NCI-H2227 treated with DMSO at 0.1 percent for 48 hours (cell line): ENCODE measurements at regions not wholly inside any gene's neighbourhood (a gene's known extent, or its start where the extent isn't known, plus 50 kb on each side); places are given as distances from the start of the nearest gene placed in this dataset.

ENCODE experiments used
- DNase-seq: peaks from one replicate; lab custom pipeline; 2025; lab: John Stamatoyannopoulos, UW

- no peak for DNase-seq
These were observed 209.9 kb upstream of the HCCS start for GRCh38 chrX:10901290-10901633.

GRCh38 chrX:10902001-10902400 lies 209.1 kb upstream of the HCCS start:
- DNase-seq, result no peak

DNA sequence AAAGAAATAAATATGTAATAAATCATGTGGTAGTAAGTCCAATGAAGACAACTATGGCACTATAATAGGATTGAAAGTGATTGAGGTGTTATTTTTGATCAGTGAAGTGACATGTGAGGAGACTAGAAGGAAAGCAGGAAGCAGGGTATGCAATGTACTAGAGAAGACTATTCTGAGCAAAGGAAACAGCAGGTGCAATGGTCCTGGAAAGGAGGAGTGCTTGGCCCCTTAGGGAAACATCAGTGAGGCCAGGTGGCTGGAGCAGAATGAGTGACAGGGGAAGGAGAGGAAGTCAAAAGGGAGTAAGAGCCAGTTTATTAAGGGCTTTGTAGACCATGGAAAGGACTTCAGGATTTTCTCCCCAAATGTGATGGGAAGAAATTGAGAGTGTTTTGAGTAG lies 207.6 kb upstream of the HCCS start:
- no peak for DNase-seq

DNA sequence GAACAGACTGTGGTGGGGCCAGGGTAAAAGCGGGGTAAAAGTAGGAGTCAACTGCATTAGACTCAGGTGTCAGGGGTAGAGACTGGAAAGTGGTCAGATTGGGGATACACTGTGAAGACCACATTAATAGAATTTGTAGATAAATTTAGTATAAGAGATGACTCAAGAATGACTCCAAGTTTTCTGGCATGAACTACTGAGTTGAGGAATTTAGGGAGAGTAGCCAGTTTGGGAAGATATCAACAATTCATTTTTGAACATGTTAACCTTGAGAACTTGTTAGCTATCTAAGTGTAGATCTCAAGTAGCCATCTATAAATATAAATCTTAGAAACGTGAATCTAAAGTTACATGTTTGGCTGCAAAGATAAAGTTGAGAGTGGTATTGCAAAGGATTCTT lies 206.9 kb upstream of the HCCS start:
- no peak for DNase-seq

DNA sequence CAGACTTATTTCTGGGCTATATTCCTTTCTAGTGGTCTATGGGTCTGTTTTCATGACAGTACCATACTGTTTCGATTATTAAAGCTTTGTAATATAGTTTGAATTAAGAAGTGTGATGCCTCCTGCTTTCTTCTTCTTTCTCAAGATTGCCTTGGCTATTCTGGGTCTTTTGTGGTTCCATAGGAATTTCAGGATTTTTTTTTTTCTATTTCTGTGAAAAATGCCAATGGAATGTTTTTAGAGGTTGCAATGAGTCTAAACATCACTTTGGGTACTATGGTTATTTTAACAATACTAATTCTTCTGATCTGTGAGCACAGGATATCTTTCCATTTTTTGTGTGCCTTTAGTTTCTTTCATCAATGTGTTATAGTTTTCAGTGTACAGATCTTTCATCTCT lies 204.3 kb upstream of the HCCS start:
- DNase-seq, result no peak

DNA sequence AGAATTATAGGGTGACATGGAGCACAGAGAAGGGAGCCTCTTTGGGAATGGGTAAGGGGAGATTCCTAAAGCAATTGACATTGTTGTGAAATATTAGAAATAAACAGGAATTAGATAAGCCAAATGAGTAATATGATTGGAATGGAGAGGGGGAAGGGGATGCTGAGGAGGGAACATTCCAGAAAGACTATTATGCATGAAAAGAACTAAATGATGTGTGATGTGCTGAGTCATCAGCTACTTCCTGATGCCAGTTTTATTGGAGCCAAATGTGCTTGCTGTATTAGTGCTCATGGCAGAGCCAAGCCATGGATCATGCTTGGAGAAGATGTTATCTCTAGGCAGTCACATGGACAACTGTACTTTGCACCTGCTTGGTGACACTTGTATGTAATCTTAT lies 189.0 kb upstream of the HCCS start:
- no peak for DNase-seq

GRCh38 chrX:10922835-10923234 lies 188.3 kb upstream of the HCCS start:
- DNase-seq, result no peak

GRCh38 chrX:10923466-10923865 lies 187.7 kb upstream of the HCCS start:
- DNase-seq, result no peak

- no peak for DNase-seq
These were observed 184.7 kb upstream of the HCCS start for GRCh38 chrX:10926404-10926803.

- no peak for DNase-seq
These were observed 184.2 kb upstream of the HCCS start for GRCh38 chrX:10926891-10927290.

- no peak for DNase-seq
These were observed 181.4 kb upstream of the HCCS start for GRCh38 chrX:10929747-10930146.

GRCh38 chrX:10930151-10930550 lies 181.0 kb upstream of the HCCS start:
- no peak for DNase-seq

DNA sequence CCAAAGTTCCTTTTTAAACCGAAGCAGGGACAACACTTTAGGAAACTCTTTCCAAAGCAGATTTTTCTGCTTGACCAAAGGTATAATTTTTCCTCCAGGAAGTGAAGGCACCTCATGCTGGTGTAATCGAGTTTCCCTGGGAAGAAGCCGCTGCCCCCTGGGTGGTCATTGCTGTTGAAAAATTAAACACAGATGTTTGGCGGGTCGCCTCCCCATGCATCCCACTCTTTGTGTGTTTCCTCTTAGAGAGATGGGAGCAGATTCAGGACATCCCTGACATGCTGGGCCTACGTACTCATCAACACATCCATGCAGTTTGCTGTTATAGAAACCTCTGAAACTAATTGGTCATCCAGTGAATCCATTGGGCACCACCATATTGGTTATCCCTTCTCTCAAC lies 179.2 kb upstream of the HCCS start:
- no peak for DNase-seq

DNA sequence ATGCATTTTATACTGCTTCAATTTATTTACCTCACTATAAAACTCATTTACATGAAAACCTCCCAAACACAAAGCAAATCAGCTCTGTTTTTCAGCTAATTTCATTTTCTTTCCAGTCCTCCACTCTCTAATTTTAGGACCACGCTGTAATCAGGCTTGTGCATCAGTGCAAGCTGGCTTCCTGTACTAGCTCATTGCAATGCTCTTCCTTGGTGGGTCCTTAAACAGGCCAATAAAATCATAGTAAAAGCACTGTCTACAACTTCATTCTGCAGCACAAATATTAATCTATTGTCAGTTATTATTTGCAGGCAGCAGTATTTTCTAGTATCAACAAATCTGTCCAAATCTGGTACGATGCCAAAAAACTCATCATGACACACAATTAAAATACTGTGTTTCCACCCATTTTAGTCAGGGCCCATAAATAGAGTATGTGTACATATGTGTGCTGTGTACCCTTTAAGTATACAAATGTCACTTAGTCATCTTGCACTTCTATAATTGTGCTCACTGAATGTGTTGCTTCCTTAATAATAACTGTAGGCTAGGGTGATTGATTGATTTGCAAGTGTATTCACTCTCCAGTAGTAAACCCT lies 178.2 kb upstream of the HCCS start:
- DNase-seq, result no peak

DNA sequence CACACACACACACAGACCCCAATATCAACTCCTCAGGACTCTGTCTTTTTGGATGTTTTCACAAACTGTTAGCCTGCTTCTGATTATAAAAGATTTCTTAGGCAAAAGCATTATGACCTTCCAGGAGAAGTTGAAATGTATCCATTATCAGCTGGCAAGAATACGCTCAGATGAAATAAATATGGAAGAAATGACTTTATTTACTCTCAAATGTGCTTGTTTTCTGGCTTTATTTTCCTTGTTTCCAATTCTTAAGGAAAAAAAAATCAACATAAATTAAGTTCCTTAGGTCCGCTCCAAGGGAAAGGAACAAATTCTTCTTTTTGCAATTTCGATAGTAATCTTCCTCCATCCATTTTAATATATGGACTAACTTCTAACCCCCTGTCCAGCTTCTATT lies 175.6 kb upstream of the HCCS start:
- DNase-seq, result no peak

GRCh38 chrX:10936976-10937375 lies 174.2 kb upstream of the HCCS start:
- no peak for DNase-seq

- no peak for DNase-seq
These were observed 172.7 kb upstream of the HCCS start for GRCh38 chrX:10938365-10938923.

DNA sequence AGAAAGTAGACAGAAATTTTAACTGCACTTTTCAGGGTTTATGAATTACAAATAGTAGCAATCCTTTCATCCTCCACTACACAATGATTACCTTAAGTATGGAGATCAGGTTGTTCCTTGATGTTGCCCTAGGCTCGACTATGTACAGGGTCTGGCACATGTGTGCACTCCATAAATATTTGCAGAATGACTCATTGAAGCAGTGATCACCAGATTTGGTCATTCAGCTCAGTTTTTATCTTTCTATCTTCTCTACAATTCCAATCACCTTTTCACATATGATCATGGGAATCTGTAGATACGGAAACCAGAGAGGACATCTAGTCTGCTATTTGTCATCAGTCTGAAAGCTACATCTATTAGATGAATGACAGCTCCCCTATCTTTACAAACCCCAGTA lies 171.7 kb upstream of the HCCS start:
- DNase-seq, result no peak

DNA sequence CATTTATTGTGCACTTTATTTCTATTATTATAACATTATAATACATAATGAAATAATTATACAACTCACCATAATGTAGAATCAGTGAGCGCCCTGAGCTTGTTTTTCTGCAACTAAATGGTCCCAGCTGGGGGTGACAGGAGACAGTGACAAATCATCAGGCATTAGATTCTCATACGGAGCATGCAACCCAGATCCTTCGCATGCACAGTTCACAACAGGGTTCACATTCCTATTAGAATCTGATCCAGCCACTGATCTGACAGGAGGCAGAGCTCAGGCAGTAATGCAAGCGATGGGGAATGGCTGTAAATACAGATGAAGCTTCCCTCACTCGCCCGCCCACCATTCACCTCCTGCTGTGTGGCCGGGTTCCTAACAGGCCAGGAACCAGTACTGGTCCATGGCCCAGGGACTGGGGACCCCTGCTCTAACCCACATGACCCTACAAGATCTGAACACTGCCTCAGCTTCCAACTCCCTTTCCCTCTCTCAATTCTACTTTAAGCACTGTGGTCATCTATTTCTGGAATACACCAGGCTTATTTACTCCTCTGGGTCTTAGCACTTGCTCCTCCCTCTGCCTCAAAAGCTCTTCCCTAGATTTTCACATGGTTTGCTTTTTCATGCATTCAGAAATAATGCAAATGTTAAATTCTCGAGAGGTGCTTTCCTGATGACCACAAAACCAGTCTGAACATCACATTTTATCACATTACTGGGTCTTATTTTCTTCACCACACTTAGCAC lies 166.8 kb upstream of the HCCS start:
- no peak for DNase-seq

DNA sequence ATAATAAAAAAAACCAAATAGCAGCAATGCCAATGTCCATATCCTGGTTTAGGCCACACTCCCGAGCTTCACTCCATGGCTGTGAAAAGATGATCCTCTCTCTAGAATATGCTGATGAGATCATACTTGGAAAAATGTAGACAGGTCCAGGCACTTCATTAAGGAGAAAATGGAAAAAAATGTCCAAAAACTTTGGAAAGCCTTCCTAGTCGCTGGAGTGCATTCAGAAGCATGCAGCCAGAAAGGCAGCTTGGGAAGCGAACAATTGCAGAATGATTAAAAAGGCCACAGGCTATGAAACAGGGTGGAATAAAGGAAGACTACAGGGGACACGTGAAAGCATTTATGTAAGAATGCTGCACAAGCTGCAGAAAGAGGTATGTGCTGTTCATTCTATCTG lies 165.6 kb upstream of the HCCS start:
- DNase-seq, result no peak

DNA sequence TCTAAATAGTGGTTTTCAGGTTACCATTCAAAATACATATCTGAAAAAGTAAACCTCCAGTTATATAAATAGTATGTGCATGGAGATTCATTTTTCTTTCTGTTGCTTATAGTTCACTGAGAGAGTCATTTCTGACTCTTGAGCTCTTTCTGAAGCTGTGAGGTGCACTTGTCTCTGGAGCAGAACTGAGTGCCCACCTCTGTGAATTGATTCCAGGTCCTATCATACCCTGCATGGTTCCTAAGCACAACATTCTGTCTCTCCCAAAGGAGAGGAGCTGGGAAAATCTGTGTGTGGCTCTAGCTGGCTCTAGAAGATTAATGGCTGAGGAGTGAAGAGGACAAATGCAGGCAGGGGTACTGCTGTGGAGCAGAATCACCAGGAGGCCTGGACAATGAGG lies 161.6 kb upstream of the HCCS start:
- DNase-seq, result no peak

- DNase-seq, result no peak
These were observed 158.5 kb upstream of the HCCS start for GRCh38 chrX:10952619-10953018.

DNA sequence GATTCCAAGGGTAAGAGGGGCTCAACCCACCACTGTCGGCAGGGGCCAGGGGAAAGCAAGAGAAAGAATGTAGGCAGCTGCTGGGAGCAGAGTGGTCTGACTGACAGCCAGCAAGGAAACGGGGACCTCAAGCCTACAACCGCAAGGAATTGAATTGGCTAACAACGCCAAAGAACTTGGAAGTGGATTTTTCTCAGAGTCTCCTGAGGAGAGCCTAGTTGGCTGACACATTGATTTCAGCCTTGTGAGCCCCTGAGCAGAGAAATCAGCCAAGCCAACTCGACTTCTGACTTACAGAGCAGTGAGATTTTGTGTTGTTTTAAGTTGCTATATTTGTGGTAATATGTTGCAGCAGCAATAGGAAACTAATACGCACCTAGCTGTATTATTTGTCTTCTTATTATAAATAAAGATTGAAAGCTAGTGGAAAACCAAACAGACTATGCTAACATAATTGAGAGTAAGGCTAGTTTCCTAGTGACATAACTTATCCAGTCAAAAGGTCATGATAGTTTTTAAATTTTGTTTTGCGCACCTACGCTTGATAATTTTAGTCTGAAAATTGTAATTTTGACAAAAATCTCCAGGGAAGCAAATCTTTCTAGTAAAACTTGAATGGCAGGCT lies 145.8 kb upstream of the HCCS start:
- no peak for DNase-seq

- DNase-seq, result no peak
These were observed 145.1 kb upstream of the HCCS start for GRCh38 chrX:10966057-10966456.
